NCI-H1694 (cell line): ENCODE measurements at regions not wholly inside any gene's neighbourhood (a gene's known extent, or its start where the extent isn't known, plus 50 kb on each side); places are given as distances from the start of the nearest gene placed in this dataset.
A peak's percentile ranks its signal among the peaks of the same experiment; 100 is the strongest.

Experiments used
- DNase-seq: peaks from one replicate; lab custom pipeline; 2025; lab: John Stamatoyannopoulos, UW

GRCh38 chr2:207236156-207236935 lies 70.6 kb upstream of the KLF7 start:
- DNase-seq = no peak

- DNase-seq = no peak
These were observed 73.3 kb upstream of the KLF7 start for GRCh38 chr2:207238831-207239701.

- DNase-seq = no peak
These were observed 74.2 kb upstream of the KLF7 start for GRCh38 chr2:207239754-207240494.

GRCh38 chr2:207240649-207241048 lies 74.9 kb upstream of the KLF7 start:
- no peak for DNase-seq

- no peak for DNase-seq
These were observed 75.5 kb upstream of the KLF7 start for GRCh38 chr2:207241198-207241597.

GRCh38 chr2:207243601-207244000 lies 77.9 kb upstream of the KLF7 start:
- no peak for DNase-seq

GRCh38 chr2:207244971-207245925 lies 79.5 kb upstream of the KLF7 start:
- no peak for DNase-seq

- DNase-seq = no peak
These were observed 83.1 kb upstream of the KLF7 start for GRCh38 chr2:207248702-207249377.

- no peak for DNase-seq
These were observed 85.3 kb upstream of the KLF7 start for GRCh38 chr2:207251022-207251421.

GRCh38 chr2:207251573-207252192 lies 85.9 kb upstream of the KLF7 start:
- DNase-seq = no peak

- no peak for DNase-seq
These were observed 86.7 kb upstream of the KLF7 start for GRCh38 chr2:207252416-207252815.

GRCh38 chr2:207252979-207253645 lies 87.4 kb upstream of the KLF7 start:
- peak; percentile 85 for DNase-seq

- DNase-seq = no peak
These were observed 88.1 kb upstream of the KLF7 start for GRCh38 chr2:207253666-207254345.

- no peak for DNase-seq
These were observed 89.1 kb upstream of the KLF7 start for GRCh38 chr2:207254591-207255464.

GRCh38 chr2:207255565-207256470 lies 90.1 kb upstream of the KLF7 start:
- DNase-seq = no peak

- DNase-seq = no peak
These were observed 90.9 kb upstream of the KLF7 start for GRCh38 chr2:207256476-207257207.
